Ishikawa (cell line): ENCODE measurements at regions not wholly inside any gene's neighbourhood (a gene's known extent, or its start where the extent isn't known, plus 50 kb on each side); places are given as distances from the start of the nearest gene placed in this dataset.

Experiments used
- CEBPB ChIP-seq: IDR thresholded peaks from 2 replicates; pipeline ENCODE4 v1.6.1; 2012
- CREB1 ChIP-seq: IDR thresholded peaks from 2 replicates; pipeline ENCODE4 v1.6.1; 2012; ENCODE audit warnings: low read depth
- EP300 ChIP-seq: IDR thresholded peaks from 2 replicates; pipeline ENCODE4 v1.6.1; 2012; ENCODE audit warnings: borderline replicate concordance
- FOXM1 ChIP-seq: IDR thresholded peaks from 2 replicates; pipeline ENCODE4 v1.6.1; 2012; ENCODE audit warnings: low read depth, borderline replicate concordance
- RAD21 ChIP-seq: IDR thresholded peaks from 2 replicates; pipeline ENCODE4 v1.6.1; 2012; ENCODE audit warnings: low read depth
- TAF1 ChIP-seq: IDR thresholded peaks from 2 replicates; pipeline ENCODE4 v1.6.1; 2012; ENCODE audit warnings: low read depth, mild to moderate bottlenecking
- TCF12 ChIP-seq: IDR thresholded peaks from 2 replicates; pipeline ENCODE4 v1.6.1; 2012; ENCODE audit warnings: low read depth
- TEAD4 ChIP-seq: IDR thresholded peaks from 2 replicates; pipeline ENCODE4 v1.6.1; 2012
- YY1 ChIP-seq: IDR thresholded peaks from 2 replicates; pipeline ENCODE4 v1.6.1; 2012; ENCODE audit warnings: low read depth
- ZBTB7A ChIP-seq: IDR thresholded peaks from 2 replicates; pipeline ENCODE4 v1.6.1; 2012; ENCODE audit warnings: low read depth
- TF ChIP-seq, protein P1 (sequence below): IDR thresholded peaks from 2 replicates; pipeline ENCODE4 v1.6.1; 2012; ENCODE audit warnings: low read depth, mild to moderate bottlenecking
- TF ChIP-seq, protein P2 (sequence below): IDR thresholded peaks from 2 replicates; pipeline ENCODE4 v1.6.1; 2012
- TF ChIP-seq, protein P3 (sequence below): IDR thresholded peaks from 2 replicates; pipeline ENCODE4 v1.6.1; 2012

DNA sequence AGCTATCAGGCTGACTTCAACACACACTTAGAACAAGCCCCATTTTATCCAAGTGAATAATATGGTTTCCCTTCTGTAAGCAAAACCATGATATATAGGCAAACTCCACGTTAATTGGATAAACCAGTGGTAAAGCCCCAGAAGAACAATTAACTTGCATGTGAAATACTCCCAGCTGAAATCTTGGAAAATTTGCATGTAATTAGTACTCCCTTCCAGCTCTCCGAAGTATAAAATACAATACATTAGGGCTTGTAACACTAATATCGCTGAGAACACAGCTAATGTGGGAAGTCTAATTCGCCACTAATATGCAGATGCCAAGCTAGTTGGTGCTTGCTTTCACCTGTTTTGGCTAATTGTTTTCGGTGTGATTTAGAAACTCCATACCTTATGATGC lies 859.0 kb upstream of the AUTS2 start:
- TF ChIP-seq TAF1 (no peak), FOXM1 (no peak), EP300 (no peak), YY1 (no peak), TCF12 (no peak), RAD21 (no peak), CREB1 (no peak), TEAD4 (no peak), ZBTB7A (no peak), CEBPB (no peak)
- TF ChIP-seq, protein P1, sequence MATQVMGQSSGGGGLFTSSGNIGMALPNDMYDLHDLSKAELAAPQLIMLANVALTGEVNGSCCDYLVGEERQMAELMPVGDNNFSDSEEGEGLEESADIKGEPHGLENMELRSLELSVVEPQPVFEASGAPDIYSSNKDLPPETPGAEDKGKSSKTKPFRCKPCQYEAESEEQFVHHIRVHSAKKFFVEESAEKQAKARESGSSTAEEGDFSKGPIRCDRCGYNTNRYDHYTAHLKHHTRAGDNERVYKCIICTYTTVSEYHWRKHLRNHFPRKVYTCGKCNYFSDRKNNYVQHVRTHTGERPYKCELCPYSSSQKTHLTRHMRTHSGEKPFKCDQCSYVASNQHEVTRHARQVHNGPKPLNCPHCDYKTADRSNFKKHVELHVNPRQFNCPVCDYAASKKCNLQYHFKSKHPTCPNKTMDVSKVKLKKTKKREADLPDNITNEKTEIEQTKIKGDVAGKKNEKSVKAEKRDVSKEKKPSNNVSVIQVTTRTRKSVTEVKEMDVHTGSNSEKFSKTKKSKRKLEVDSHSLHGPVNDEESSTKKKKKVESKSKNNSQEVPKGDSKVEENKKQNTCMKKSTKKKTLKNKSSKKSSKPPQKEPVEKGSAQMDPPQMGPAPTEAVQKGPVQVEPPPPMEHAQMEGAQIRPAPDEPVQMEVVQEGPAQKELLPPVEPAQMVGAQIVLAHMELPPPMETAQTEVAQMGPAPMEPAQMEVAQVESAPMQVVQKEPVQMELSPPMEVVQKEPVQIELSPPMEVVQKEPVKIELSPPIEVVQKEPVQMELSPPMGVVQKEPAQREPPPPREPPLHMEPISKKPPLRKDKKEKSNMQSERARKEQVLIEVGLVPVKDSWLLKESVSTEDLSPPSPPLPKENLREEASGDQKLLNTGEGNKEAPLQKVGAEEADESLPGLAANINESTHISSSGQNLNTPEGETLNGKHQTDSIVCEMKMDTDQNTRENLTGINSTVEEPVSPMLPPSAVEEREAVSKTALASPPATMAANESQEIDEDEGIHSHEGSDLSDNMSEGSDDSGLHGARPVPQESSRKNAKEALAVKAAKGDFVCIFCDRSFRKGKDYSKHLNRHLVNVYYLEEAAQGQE = no peak
- TF ChIP-seq, protein P2, sequence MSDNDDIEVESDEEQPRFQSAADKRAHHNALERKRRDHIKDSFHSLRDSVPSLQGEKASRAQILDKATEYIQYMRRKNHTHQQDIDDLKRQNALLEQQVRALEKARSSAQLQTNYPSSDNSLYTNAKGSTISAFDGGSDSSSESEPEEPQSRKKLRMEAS = no peak
- TF ChIP-seq, protein P3, sequence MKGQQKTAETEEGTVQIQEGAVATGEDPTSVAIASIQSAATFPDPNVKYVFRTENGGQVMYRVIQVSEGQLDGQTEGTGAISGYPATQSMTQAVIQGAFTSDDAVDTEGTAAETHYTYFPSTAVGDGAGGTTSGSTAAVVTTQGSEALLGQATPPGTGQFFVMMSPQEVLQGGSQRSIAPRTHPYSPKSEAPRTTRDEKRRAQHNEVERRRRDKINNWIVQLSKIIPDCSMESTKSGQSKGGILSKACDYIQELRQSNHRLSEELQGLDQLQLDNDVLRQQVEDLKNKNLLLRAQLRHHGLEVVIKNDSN = no peak
